Right lobe of liver (tissue), 6 donors: ENCODE measurements at regions not wholly inside any gene's neighbourhood (a gene's known extent, or its start where the extent isn't known, plus 50 kb on each side); places are given as distances from the start of the nearest gene placed in this dataset.

Experiments used
- ATAC-seq, 4 donors: fragments of 200-7000 bp; cut with Tn5 transposase; one replicate each; pipeline ENCODE4 v1.9.1; 2020; ENCODE audit warnings: mild to moderate bottlenecking in 4 of 4, moderate library complexity in 4 of 4
- DNase-seq, 3 donors: peaks; one replicate each; pipeline ENCODE4 v3.0.0-alpha.2; 2020
- H3K27ac ChIP-seq, 3 donors: fragments of 200-600 bp; one replicate each; pipeline ENCODE4 v1.8.0; 2022
- H3K27me3 ChIP-seq, 2 donors: fragments of 200-600 bp; one replicate each; pipeline ENCODE4 v1.8.0; 2022
- H3K36me3 ChIP-seq, 4 donors: fragments of 200-600 bp; sonication (generic) in 1 of 4; one replicate each; pipeline versions ENCODE4 v1.5.1 to v1.8.0; 2017 to 2022; ENCODE audit warnings: control low read depth in 1 of 4
- H3K4me1 ChIP-seq, 4 donors: fragments of 200-600 bp; sonication (generic) in 1 of 4; one replicate each; pipeline versions ENCODE4 v1.5.1 to v1.8.0; 2017 to 2022; ENCODE audit warnings: control low read depth in 1 of 4
- H3K4me3 ChIP-seq, 3 donors: fragments of 200-600 bp; one replicate each; pipeline ENCODE4 v1.8.0; 2022
- H3K9me3 ChIP-seq, 4 donors: fragments of 200-600 bp; sonication (generic) in 1 of 4; one replicate each; pipeline versions ENCODE4 v1.5.1 to v1.8.0; 2017 to 2022; ENCODE audit warnings: control low read depth in 1 of 4
- CTCF ChIP-seq, 4 donors: fragments of 200-600 bp in 3 of 4; fragments of 450-650 bp in 1 of 4; IDR thresholded peaks; one replicate each; pipeline versions ENCODE4 v1.5.1 to v1.8.0; 2016 to 2022; ENCODE audit warnings: antibody characterized with exemption in 4 of 4, mild to moderate bottlenecking in 2 of 4
- POLR2A ChIP-seq: fragments of 450-650 bp; IDR thresholded peaks from one replicate; pipeline ENCODE4 v1.6.1; 2017; ENCODE audit warnings: antibody characterized with exemption, mild to moderate bottlenecking
- WGBS: methylation state at CpG from one replicate; pipeline ENCODE4 v1.1.6; 2018; ENCODE audit warnings: low coverage, low lambda C conversion rate; ENCODE audit not compliant: insufficient coverage; ENCODE audit errors: missing lambda C conversion rate; 5-methylcytosine and 5-hydroxymethylcytosine counted together
- intact Hi-C, 2 donors: fragments of 100-400 bp; cut with DNase I; formaldehyde crosslinking; loops; one replicate each; pipeline versions ENCODE4 v1.11.2 to v1.14.1; 2022
- donor health status: DM: no; HTN: yes; CAD: no.
- donor health status: DM: no; HTN: no; CAD: no.
- donor health status: DM: no; HTN: no; CAD: no.
- donor health status: DM: no; HTN: yes; CAD: no.
- donor health status: DM: no; HTN: yes; CAD: no.

- Histone ChIP-seq H3K27me3 (no peaks in the 10 kb centered on the region), H3K4me3 (no peak overlapping the region), H3K9me3 (no peaks in the 10 kb centered on the region), H3K4me1 (no peaks in the 10 kb centered on the region), H3K36me3 (no peaks in the 10 kb centered on the region), H3K27ac (no peak overlapping the region)
- ATAC-seq: no peak
- DNase-seq: no peak
- TF ChIP-seq POLR2A (no peak), CTCF (IDR thresholded peaks at IDR 0.05) (no peak)
- intact Hi-C loops: no loop called here
- WGBS: 55% methylated on average over 2 of the region's 2 CpGs
Observed at GRCh38 chr6:159118924-159119323, 50.3 kb upstream of the FNDC1 start.

GRCh38 chr6:159117563-159117962 lies 51.6 kb upstream of the FNDC1 start:
- Histone ChIP-seq H3K27ac (peak overlapping the region in 1 of 3 donors; percentile 64), H3K4me1 (no peaks in the 10 kb centered on the region), H3K9me3 (no peaks in the 10 kb centered on the region), H3K36me3 (no peaks in the 10 kb centered on the region), H3K27me3 (no peaks in the 10 kb centered on the region), H3K4me3 (no peak overlapping the region)
- 46% methylated on average over 4 of the region's 5 CpGs for WGBS
- intact Hi-C loops: no loop called here
- TF ChIP-seq POLR2A: no peak
- TF ChIP-seq CTCF (IDR thresholded peaks at IDR 0.05): no peak
- peak in 2 of 4 donors; percentile 7 to 40 for ATAC-seq
- no peak for DNase-seq

GRCh38 chr6:159117046-159117445 lies 52.2 kb upstream of the FNDC1 start:
- H3K4me3 ChIP-seq: no peak overlapping the region
- H3K4me1 ChIP-seq: no peaks in the 10 kb centered on the region
- 39% methylated on average over 2 of the region's 3 CpGs for WGBS
- no peaks in the 10 kb centered on the region for H3K36me3 ChIP-seq
- peak overlapping the region in 2 of 3 donors; percentile 18 to 64 for H3K27ac ChIP-seq
- TF ChIP-seq CTCF (IDR thresholded peaks at IDR 0.05) (no peak), POLR2A (no peak)
- no peaks in the 10 kb centered on the region for H3K27me3 ChIP-seq
- DNase-seq (no peak), ATAC-seq (peak in 3 of 4 donors; percentile 21 to 35 (median 34))
- H3K9me3 ChIP-seq: no peaks in the 10 kb centered on the region
- intact Hi-C loops: no loop called here

- H3K9me3 ChIP-seq: no peaks in the 10 kb centered on the region
- 50% methylated on average over 1 of the region's 5 CpGs for WGBS
- H3K36me3 ChIP-seq: no peaks in the 10 kb centered on the region
- peak in 3 of 4 donors; percentile 29 to 53 (median 41) for ATAC-seq
- peak overlapping the region in 2 of 3 donors; percentile 18 to 64 for H3K27ac ChIP-seq
- peak in 1 of 3 donors; percentile 51 for DNase-seq
- TF ChIP-seq CTCF (IDR thresholded peaks at IDR 0.05) (no peak), POLR2A (no peak)
- intact Hi-C loops: no loop called here
- no peaks in the 10 kb centered on the region for H3K27me3 ChIP-seq
- no peaks in the 10 kb centered on the region for H3K4me1 ChIP-seq
- no peak overlapping the region for H3K4me3 ChIP-seq
Observed at GRCh38 chr6:159116343-159116742, 52.9 kb upstream of the FNDC1 start.

GRCh38 chr6:159114569-159114968 lies 54.6 kb upstream of the FNDC1 start:
- TF ChIP-seq POLR2A: no peak
- TF ChIP-seq CTCF (IDR thresholded peaks at IDR 0.05): no peak
- ATAC-seq: no peak
- WGBS: 53% methylated on average over 3 of the region's 3 CpGs
- no peaks in the 10 kb centered on the region for H3K4me1 ChIP-seq
- intact Hi-C loops: no loop called here
- no peak overlapping the region for H3K4me3 ChIP-seq
- no peaks in the 10 kb centered on the region for H3K9me3 ChIP-seq
- DNase-seq: no peak
- no peaks in the 10 kb centered on the region for H3K27me3 ChIP-seq
- no peak overlapping the region for H3K27ac ChIP-seq
- no peaks in the 10 kb centered on the region for H3K36me3 ChIP-seq
